Smooth muscle cell (in vitro differentiated cells): ENCODE measurements at regions not wholly inside any gene's neighbourhood (a gene's known extent, or its start where the extent isn't known, plus 50 kb on each side); places are given as distances from the start of the nearest gene placed in this dataset.

Experiments
- DNase-seq: peaks from one replicate; lab custom pipeline; 2025; ENCODE audit not compliant: unreplicated experiment; lab: John Stamatoyannopoulos, UW
- H2AFZ ChIP-seq: fragments of 200-600 bp; sonication (generic); 2 replicates; pipeline ENCODE4 v1.6.0; 2016; ENCODE audit warnings: antibody characterized with exemption, low read depth, mild to moderate bottlenecking
- H3F3A ChIP-seq: fragments of 200-600 bp; sonication (generic); 2 replicates; pipeline ENCODE4 v1.6.0; 2017; ENCODE audit warnings: antibody characterized with exemption, low read depth
- H3K27ac ChIP-seq: fragments of 200-600 bp; sonication (generic); 2 replicates; pipeline ENCODE4 v1.5.1; 2016; ENCODE audit warnings: low read depth, mild to moderate bottlenecking
- H3K27me3 ChIP-seq: fragments of 200-600 bp; sonication (generic); 2 replicates; pipeline ENCODE4 v1.6.1; 2016; ENCODE audit warnings: low read depth, mild to moderate bottlenecking
- H3K36me3 ChIP-seq: fragments of 200-600 bp; sonication (generic); 2 replicates; pipeline ENCODE4 v1.5.1; 2016; ENCODE audit warnings: low read depth
- H3K4me1 ChIP-seq: fragments of 200-600 bp; sonication (generic); 2 replicates; pipeline ENCODE4 v1.5.1; 2016; ENCODE audit warnings: low read depth
- H3K4me2 ChIP-seq: fragments of 200-600 bp; sonication (generic); 2 replicates; pipeline ENCODE4 v1.6.0; 2016; ENCODE audit warnings: mild to moderate bottlenecking
- H3K4me3 ChIP-seq: fragments of 200-600 bp; sonication (generic); 2 replicates; pipeline ENCODE4 v1.5.1; 2016; ENCODE audit warnings: mild to moderate bottlenecking
- H3K79me2 ChIP-seq: fragments of 200-600 bp; sonication (generic); 2 replicates; pipeline ENCODE4 v1.6.0; 2016; ENCODE audit warnings: low read depth, mild to moderate bottlenecking
- H3K9ac ChIP-seq: fragments of 200-600 bp; sonication (generic); 2 replicates; pipeline ENCODE4 v1.6.0; 2016; ENCODE audit warnings: low read depth
- H3K9me3 ChIP-seq: fragments of 200-600 bp; sonication (generic); replicated peaks from 2 replicates; pipeline ENCODE4 v1.5.1; 2016; ENCODE audit warnings: low read depth
- H4K20me1 ChIP-seq: fragments of 200-600 bp; sonication (generic); 2 replicates; pipeline ENCODE4 v1.6.0; 2016; ENCODE audit warnings: low read depth
- CTCF ChIP-seq: fragments of 200-600 bp; sonication (generic); IDR thresholded peaks from 2 replicates; pipeline ENCODE4 v1.5.1; 2017; ENCODE audit warnings: borderline replicate concordance, mild to moderate bottlenecking, antibody characterized with exemption; ENCODE audit not compliant: insufficient read depth, poor library complexity, severe bottlenecking
- WGBS: methylation state at CpG from one replicate; pipeline ENCODE4 v1.1.7; 2016; ENCODE audit warnings: low lambda C conversion rate; 5-methylcytosine and 5-hydroxymethylcytosine counted together

- Histone ChIP-seq H3K27me3 (no peaks in the 10 kb centered on the region), H3K9ac (no peak overlapping the region), H2AFZ (no peak overlapping the region), H3K4me3 (no peak overlapping the region), H3K9me3 (no peaks in the 10 kb centered on the region), H3K4me2 (no peak overlapping the region), H3K36me3 (no peaks in the 10 kb centered on the region), H3F3A (no peaks in the 10 kb centered on the region), H3K79me2 (no peaks in the 10 kb centered on the region), H3K27ac (no peak overlapping the region), H3K4me1 (peaks cover 4% of the 10 kb centered on the region), H4K20me1 (no peaks in the 10 kb centered on the region)
- 77% methylated on average over 2 of the region's 2 CpGs for WGBS
- no peak for DNase-seq
- TF ChIP-seq CTCF, result no peak
Measured at GRCh38 chr2:33984131-33984530, 385.0 kb upstream of the FAM98A start.

DNA sequence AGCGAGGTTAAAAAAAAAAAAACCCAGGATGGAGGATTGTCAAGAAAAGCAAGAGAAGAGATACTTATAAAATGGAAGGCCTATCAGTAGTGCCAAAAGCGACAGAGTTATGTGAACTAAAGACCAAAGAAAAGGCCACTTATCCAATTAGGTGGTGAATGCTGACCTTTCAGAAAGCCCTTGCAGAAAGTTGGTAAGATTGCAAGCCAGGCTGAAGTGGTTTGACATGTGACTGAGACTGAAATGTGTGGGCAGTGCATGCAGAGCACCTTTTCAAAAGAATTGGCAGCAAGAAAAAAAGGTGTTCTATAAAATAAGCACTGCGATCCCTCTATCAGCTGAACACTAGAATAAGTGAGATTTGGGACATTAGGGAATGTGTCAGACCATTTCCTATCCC is 379.4 kb upstream of the FAM98A start:
- no peaks in the 10 kb centered on the region for H3K4me1 ChIP-seq
- H3K4me3 ChIP-seq, result no peak overlapping the region
- TF ChIP-seq CTCF, result no peak
- no peaks in the 10 kb centered on the region for H3K79me2 ChIP-seq
- no peaks in the 10 kb centered on the region for H3K36me3 ChIP-seq
- no peak overlapping the region for H3K4me2 ChIP-seq
- H3K27me3 ChIP-seq, result no peaks in the 10 kb centered on the region
- H3K9ac ChIP-seq, result no peak overlapping the region
- no peak overlapping the region for H2AFZ ChIP-seq
- DNase-seq, result no peak
- H3K9me3 ChIP-seq, result no peaks in the 10 kb centered on the region
- H4K20me1 ChIP-seq, result no peaks in the 10 kb centered on the region
- H3K27ac ChIP-seq, result no peak overlapping the region
- H3F3A ChIP-seq, result no peaks in the 10 kb centered on the region
- 63% methylated on average over 3 of the region's 3 CpGs for WGBS

- H3K9ac ChIP-seq, result no peak overlapping the region
- no peaks in the 10 kb centered on the region for H3K27me3 ChIP-seq
- no peak overlapping the region for H2AFZ ChIP-seq
- WGBS, result 85% methylated on average over 3 of the region's 3 CpGs
- no peaks in the 10 kb centered on the region for H3K36me3 ChIP-seq
- TF ChIP-seq CTCF, result no peak
- H3K27ac ChIP-seq, result no peak overlapping the region
- H3K79me2 ChIP-seq, result no peaks in the 10 kb centered on the region
- H4K20me1 ChIP-seq, result no peaks in the 10 kb centered on the region
- no peaks in the 10 kb centered on the region for H3F3A ChIP-seq
- H3K4me3 ChIP-seq, result no peak overlapping the region
- H3K4me1 ChIP-seq, result no peaks in the 10 kb centered on the region
- no peak overlapping the region for H3K4me2 ChIP-seq
- H3K9me3 ChIP-seq, result no peaks in the 10 kb centered on the region
- no peak for DNase-seq
Measured at GRCh38 chr2:33975498-33975897, 376.4 kb upstream of the FAM98A start.

GRCh38 chr2:33967103-33967502 is 368.0 kb upstream of the FAM98A start:
- Histone ChIP-seq H3K79me2 (no peaks in the 10 kb centered on the region), H4K20me1 (no peaks in the 10 kb centered on the region), H3K27ac (no peak overlapping the region), H3K4me2 (no peak overlapping the region), H3K4me1 (no peaks in the 10 kb centered on the region), H3K9me3 (no peaks in the 10 kb centered on the region), H2AFZ (no peak overlapping the region), H3K36me3 (no peaks in the 10 kb centered on the region), H3K27me3 (no peaks in the 10 kb centered on the region), H3F3A (no peaks in the 10 kb centered on the region), H3K9ac (no peak overlapping the region), H3K4me3 (no peak overlapping the region)
- DNase-seq, result no peak
- no peak for TF ChIP-seq CTCF
- WGBS, result 92% methylated on average over 4 of the region's 4 CpGs
